ENCODE measurements at regions not wholly inside any gene's neighbourhood (a gene's known extent, or its start where the extent isn't known, plus 50 kb on each side); places are given as distances from the start of the nearest gene placed in this dataset.

- TF ChIP-seq CTCF (conservative IDR thresholded peaks at IDR 0.05; ENCODE audit: low read depth, low read length) = no peak
- no peak for TF ChIP-seq EZH2 (IDR thresholded peaks at IDR 0.05; ENCODE audit: borderline replicate concordance, low read depth, low read length, poor library complexity, severe bottlenecking)
Observed at GRCh38 chr11:23923357-23923756, 573.5 kb upstream of the LUZP2 start.
